ENCODE measurements at regions not wholly inside any gene's neighbourhood (a gene's known extent, or its start where the extent isn't known, plus 50 kb on each side); places are given as distances from the start of the nearest gene placed in this dataset.
"Not testable (repeated sequence)": the region's sequence is repeated elsewhere in the genome, so short reads cannot be mapped to it uniquely, and the experiment has no call there.

DNA sequence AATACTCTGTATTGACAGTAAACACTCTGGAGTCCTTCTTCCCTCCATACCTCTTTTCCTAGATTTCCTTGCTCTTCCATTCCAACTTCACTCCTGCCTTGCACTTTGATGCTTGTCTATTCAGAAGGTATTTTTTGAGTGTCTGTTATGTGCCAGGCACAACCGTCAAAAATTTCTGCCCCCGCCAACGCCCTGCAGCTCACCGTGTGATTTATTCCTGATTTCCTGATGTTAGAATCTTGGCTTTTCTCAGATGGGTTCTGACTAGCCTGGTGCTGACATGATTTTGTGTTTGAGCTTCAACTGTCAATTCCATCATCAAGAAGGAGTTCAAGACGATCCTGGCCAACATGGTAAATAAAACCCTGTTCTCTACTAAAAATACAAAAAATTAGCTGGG is 297.5 kb downstream of the AGTPBP1 start:
- DNase-seq (ENCODE audit: low read depth) = no peak
- H3K4me3 ChIP-seq (ENCODE audit: low read depth, low read length) = no peak overlapping the region
- TF ChIP-seq, protein P1, sequence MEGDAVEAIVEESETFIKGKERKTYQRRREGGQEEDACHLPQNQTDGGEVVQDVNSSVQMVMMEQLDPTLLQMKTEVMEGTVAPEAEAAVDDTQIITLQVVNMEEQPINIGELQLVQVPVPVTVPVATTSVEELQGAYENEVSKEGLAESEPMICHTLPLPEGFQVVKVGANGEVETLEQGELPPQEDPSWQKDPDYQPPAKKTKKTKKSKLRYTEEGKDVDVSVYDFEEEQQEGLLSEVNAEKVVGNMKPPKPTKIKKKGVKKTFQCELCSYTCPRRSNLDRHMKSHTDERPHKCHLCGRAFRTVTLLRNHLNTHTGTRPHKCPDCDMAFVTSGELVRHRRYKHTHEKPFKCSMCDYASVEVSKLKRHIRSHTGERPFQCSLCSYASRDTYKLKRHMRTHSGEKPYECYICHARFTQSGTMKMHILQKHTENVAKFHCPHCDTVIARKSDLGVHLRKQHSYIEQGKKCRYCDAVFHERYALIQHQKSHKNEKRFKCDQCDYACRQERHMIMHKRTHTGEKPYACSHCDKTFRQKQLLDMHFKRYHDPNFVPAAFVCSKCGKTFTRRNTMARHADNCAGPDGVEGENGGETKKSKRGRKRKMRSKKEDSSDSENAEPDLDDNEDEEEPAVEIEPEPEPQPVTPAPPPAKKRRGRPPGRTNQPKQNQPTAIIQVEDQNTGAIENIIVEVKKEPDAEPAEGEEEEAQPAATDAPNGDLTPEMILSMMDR (IDR thresholded peaks at IDR 0.05; ENCODE audit: insufficient read depth, low read length) = no peak

DNA sequence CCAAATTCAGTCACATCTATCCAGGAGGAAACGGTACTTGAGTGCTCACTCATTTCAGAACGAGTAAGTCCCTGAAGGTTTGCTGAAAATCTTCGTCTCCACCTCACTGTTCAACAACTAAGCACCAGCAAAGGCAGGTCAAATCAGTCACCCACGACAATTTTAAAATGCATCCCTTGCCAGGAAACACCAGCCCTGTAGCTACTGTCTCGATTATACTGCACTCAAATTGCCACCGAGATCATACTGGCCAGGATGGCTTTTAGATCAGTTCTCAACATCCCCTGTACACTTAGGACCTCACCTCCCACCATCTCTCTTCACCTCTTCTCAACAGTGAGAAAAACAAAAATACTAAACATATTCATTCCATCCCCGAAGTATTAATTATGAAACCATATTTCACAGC is 298.6 kb downstream of the AGTPBP1 start:
- DNase-seq (ENCODE audit: low read depth) = no peak
- H3K4me3 ChIP-seq (ENCODE audit: low read depth, low read length) = no peak overlapping the region
- TF ChIP-seq, protein P1 (IDR thresholded peaks at IDR 0.05; ENCODE audit: insufficient read depth, low read length) = no peak

DNA sequence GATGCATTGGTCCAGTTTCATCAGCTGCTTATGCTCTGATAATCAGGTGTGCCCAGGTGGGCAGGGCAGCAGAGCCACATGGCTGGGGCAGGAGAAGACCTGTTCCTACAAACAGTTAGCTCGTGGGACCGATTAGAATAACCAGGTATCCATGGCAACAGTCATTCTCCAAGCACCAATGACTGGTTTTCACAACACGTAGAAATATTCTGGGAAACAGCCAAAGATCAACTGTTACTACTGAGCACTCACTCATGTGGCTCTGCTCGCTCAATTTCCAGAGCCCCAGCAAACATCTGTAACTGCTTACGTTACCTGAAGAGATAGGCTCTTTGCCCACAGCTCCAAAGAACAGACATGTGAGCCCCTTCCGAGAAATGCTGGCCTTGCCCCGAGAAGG is 302.0 kb downstream of the AGTPBP1 start:
- no peak overlapping the region for H3K4me3 ChIP-seq (ENCODE audit: low read depth, low read length)
- TF ChIP-seq, protein P1 (IDR thresholded peaks at IDR 0.05; ENCODE audit: insufficient read depth, low read length) = no peak
- DNase-seq (ENCODE audit: low read depth) = no peak

DNA sequence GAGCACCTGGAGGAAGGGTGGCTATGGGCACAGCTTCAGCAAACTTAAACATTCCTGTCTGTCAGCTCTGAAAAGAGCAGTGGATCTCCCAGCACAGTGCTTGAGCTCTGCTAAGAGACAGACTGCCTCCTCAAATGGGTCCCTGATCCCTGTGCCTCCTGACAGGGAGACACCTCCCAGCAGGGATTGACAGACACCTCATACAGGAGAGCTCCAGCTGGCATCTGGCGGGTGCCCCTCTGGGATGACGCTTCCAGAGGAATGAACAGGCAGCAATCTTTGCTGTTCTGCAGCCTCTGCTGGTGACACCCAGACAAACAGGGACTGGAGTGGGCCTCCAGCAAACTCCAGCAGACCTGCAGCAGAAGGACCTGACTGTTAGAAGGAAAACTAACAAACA is 307.8 kb downstream of the AGTPBP1 start:
- not testable (repeated sequence) for DNase-seq (ENCODE audit: low read depth); H3K4me3 ChIP-seq (ENCODE audit: low read depth, low read length)

DNA sequence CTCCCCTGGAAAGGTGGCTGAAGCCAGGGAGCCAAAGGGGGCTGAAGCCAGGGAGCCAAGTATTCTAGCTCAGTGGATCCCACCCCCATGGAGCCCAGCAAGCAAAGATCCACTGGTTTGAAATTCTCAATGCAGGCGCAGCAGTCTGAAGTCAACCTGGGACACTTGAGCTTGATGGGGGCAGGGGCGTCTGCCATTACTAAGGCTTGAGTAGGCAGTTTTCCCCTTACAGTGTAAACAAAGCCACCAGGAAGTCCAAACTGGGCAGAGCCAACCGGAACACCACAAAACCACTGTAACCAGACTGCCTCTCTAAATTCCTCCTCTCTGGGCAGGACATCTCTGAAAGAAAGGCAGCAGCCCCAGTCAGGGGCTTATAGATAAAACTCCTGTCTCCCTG is 308.2 kb downstream of the AGTPBP1 start:
- not testable (repeated sequence) for DNase-seq (ENCODE audit: low read depth); H3K4me3 ChIP-seq (ENCODE audit: low read depth, low read length)

DNA sequence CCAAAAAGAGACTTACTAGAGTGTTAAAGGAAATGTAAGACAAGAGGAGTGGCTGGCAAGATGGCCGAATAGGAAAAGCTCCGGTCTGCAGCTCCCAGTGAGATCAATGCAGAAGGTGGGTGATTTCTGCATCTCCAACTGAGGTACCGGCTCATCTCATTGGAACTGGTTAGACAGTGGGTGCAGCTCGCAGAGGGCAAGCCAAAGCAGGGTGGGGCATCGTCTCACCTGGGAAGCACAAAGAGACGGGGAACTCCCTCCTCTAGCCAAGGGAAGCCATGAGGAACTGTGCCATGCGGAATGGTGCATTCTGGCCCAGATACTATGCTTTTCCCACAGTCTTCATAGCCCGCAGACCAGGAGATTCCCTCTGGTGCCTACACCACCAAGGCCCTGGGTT is 308.7 kb downstream of the AGTPBP1 start:
- TF ChIP-seq, protein P1 (IDR thresholded peaks at IDR 0.05; ENCODE audit: insufficient read depth, low read length) = no peak
- no peak for DNase-seq (ENCODE audit: low read depth)
- no peak overlapping the region for H3K4me3 ChIP-seq (ENCODE audit: low read depth, low read length)

DNA sequence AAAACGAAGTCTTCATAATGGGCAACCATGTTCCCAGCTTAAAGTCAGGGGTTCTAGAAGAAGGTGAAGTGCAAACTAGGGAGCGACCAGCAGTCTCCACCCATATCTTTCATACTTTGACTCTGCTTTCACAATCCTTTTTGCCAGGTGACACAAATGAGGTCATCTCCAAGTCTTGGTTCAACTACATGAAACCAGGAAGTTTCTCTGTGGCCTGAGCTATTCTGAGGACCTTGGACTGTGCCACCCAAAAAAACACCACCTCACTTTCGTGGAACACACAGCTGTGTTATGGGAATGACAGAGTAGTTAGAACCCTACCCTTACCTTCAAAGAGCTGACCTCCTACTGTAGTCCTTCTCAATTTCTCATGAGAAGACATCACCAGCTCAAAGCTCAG is 309.2 kb downstream of the AGTPBP1 start:
- no peak for DNase-seq (ENCODE audit: low read depth)
- TF ChIP-seq, protein P1 (IDR thresholded peaks at IDR 0.05; ENCODE audit: insufficient read depth, low read length) = no peak
- no peak overlapping the region for H3K4me3 ChIP-seq (ENCODE audit: low read depth, low read length)

DNA sequence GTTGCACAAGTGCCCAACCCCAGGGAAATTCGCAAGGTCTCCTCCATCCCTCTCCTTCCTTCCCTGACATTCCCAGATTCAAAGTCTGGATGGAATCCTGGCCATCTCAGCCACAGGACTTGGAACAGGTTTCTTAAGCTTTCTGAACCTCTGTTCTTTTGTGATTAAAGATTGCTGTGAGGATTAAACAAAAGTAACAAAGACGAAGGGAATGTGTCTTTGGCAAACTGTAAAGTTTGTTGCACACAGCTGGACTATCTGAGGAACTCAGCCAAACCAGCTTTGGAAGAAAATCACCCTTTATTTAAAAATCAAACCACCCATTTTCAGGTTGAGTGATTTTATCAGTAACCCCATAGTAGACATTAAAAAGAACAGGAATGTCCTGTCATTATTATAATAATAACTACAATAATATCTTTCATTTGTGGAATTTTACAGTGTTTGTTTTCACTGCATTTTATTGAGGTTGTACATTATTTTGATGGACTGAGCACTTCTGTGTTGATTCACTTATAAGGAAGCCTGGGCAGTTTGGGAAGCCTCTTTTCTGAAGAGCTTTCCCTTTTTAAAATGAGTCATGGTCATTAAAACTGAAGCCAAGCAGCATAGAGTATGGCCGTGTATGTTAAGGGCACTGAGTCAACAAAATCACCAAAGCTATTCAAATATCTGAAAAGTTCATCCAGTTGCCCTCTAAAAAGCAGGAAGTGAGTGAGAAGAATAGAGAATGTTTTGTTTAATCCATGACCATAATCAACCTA is 310.2 kb downstream of the AGTPBP1 start:
- DNase-seq (ENCODE audit: low read depth) = peak; percentile 32
- TF ChIP-seq, protein P1 (IDR thresholded peaks at IDR 0.05; ENCODE audit: insufficient read depth, low read length) = no peak
- no peak overlapping the region for H3K4me3 ChIP-seq (ENCODE audit: low read depth, low read length)

Measured in fibroblast of the aortic adventitia (primary cell).